Activated CD4-positive, alpha-beta T cell treated with anti-CD3 and anti-CD28 coated beads for 24 hours (primary cell): ENCODE measurements at regions not wholly inside any gene's neighbourhood (a gene's known extent, or its start where the extent isn't known, plus 50 kb on each side); places are given as distances from the start of the nearest gene placed in this dataset.

Experiments
- DNase-seq, 2 donors: peaks; one replicate each; pipeline ENCODE4 v3.0.0-alpha.2; 2020; ENCODE audit warnings: low read depth in 2 of 2

DNA sequence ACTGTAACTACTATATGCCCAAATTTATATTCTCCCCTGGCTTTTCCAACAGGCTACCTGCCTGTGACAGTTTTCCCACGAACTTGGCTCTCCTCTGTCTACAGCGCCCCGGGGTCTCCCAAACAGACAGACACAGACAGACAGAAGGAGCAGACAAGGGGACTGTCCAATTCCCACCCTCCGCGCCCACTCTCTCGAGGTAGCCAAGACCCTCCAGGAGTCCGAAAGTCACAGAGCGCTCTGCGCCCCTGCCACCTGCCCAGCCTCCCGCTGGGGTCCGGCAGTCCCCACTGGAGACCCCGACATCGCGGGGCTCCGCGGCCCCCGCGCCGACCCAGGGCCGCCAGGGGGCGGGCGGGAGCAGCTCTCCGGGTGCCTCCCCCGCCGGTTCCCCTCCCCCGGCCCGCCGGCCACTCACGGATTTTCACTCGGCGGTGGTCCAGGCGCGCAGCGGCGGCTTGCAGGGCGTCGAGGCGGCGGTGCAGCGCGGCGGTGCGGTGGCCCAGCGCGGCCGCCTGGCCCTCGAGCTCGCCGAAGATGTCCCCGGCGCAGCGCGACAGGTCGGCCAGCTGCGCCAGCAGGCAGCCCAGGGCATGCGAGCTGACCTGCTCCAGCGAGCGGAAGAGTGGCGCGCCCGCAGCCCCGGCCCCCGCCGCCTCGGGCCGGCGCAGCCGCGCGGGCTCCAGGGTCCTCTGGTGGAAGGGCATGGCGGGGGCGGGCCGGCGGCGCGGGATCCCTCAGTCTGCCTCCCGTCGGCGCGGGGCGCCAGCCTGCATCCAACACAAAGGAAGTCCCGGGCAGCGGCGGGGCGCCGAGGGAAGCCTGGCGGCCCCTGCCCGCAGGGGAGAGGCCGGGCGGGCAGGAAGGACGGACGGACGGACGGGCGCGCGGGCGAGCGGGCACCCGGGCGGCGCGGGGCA is 81.3 kb upstream of the CCDC28A start:
- DNase-seq, result peak; percentile 19 to 38

DNA sequence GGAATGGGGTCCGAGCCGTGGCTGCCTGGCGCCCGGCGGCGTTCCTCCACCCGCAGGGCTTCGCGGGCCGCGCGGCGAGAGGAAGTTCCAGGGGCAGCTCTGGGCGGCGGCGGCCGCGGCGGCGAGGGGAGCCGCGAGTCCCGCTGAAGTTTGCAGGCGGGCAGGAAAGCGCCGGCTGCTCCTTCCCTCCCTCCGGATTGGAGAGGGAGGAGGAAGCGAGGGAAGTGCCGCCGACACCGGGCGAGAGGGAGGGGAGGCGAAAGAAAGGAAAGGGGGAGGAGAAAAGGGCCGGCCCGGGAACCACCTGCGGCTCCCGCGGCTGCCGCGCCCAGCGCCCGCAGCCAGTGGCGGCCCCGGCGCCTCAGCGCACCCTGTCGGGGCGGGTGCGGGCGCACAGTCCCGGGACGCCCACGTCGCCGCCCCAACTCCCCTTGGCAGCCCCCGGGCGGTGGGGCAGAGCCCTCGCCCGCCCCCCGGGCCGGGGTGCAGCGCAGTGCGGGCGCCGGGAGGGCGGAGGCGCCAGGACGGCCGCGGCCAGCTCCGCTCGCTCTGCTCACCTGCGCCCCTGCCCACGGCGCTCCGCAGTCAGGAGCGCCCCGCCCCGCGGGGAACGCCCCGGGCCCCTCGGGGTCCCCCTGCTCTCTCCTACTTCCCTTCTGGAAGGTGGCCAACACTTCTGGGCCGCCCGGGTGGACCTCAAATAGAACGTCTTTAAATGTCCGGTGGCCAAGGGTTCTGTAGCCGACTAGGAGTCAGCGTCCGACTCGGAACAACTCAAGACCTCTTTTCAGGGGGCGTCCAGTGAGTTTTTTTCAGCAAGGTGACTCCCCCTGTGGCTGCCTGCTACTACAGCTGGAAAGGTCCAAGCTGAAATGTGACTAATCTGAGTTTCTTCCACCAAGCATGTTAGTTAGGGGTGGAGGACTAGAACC is 80.3 kb upstream of the CCDC28A start:
- peak in 1 of 2 donors; percentile 12 for DNase-seq

DNA sequence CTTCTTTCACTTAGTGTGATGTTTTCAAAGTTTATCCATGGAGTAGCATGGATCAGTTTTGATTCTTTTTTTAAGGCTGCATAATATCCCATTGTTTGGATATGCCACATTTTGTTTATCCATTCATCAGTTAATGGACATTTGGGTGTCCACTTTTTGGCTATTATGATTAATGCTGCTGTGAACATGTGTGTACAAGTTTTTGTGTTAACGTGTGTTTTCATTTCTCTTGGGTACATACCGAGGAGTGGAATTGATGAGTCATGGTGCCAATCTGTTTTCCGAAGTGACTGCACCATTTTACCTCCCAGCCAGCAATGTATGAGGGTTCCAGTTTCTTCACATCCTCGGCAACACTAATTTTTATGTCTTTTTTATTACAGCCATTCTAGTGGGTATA is 78.4 kb upstream of the CCDC28A start:
- no peak for DNase-seq

DNA sequence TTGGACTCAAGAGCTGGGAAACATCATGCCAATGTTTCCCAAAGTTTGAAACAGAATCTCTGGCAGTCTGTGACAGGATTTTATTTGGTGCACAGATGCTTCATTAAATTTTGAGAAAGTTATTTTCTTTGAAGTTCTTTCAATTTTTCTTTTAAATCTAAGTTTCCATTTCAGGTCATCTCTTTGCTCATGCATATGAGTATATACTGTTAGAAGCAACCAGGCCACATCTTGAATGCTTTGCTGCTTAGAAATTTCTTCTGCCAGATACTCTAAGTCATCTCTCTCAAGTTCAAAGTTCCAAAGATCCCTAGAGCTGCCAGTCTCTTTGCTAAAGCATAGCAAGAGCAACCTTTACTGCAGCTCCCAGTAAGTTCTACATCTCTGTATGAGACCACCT is 59.1 kb upstream of the CCDC28A start:
- DNase-seq, result no peak

DNA sequence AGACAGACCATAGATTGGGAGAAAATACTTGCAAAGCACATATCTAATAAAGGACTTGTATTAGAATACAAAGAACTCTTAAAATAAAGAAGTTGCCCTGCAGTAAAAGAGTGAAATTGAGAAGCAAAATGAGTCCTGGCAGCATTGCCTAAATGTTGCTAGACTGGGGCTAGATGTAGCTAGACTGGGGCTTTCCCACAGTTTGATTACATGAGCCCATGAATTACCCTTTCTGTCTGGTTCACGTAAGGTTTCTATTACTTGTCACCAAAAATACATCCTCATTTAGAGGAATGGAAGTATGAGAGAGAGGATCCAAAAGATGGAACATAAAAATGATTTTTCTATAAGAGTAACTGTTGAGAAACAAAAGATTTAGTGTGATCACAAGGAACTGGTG is 57.6 kb upstream of the CCDC28A start:
- no peak for DNase-seq

DNA sequence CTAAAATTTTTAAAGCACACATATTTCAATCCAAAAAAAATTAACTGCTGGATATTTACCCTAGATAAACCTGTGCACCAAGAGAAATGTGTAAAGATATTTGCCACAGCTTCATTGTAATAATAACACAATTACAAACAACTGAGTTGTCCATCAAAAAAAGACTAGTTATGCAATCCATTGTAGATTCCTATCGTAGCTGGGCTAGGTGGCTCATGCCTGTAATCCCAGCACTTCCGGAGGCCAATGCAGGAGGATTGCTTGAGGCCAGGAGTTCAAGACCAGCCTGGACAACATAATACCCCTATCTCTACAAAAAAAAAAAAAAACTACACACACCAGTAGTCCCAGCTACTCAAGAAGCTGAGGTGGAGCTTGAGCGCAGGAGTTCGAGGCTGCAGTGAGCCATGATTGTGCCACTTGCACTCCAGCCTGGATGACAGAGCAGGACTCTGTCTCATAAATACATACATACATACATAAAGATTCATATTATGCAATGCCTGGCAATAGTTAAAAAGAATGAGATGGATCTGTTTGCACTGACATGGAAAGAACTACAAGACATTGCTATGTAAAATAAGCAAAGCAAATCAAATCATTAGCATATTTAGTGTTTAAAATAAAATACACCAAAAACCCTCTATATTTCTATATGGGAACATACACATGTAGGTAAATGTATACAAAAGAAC is 56.5 kb upstream of the CCDC28A start:
- DNase-seq, result no peak

DNA sequence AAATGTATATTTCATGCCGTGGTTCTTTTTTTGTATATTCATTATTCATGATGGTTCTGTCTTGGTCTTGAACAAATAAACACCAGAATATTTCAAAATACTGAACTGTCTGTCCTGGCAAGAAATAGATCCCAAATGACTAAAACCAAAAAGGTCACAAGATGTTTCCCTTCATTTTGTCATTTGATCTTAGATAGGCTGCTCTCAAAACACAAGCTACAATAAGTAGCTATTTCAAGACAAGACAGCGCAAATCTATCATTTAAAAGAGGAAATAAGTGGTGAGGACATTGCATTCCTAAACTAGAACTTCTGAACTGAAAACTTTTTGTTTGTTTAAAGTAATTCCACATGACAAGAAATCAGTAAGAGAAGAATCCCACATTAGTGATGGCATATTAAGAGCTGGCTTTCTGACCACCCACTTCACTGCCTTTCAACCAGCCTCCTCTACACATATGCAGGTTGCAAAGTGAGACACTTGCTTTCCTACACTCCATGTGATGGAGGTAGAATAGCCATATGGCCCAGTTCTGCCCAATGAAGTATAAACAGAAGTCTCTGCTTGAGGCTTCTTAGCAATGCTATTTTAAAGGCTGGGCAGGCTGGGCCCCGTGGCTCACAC is 54.4 kb upstream of the CCDC28A start:
- no peak for DNase-seq

DNA sequence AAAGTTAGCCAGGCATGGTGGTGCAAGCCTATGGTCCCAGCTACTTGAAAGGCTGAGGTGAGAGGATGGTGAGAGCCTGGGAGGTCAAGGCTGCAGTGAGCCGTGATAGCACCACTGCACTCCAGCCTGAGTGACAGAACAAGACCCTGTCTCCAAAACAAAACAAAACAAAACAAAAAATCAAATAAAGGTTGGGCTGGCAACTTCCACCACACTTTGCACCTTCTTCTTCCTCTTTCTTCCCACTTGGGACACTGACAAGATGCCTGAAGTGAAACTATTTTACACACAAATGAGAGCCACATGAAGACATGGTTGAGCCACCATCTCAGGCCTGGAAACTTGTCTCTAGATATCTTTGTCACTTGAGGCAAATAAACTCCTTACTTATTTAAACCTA is 53.8 kb upstream of the CCDC28A start:
- DNase-seq, result no peak

DNA sequence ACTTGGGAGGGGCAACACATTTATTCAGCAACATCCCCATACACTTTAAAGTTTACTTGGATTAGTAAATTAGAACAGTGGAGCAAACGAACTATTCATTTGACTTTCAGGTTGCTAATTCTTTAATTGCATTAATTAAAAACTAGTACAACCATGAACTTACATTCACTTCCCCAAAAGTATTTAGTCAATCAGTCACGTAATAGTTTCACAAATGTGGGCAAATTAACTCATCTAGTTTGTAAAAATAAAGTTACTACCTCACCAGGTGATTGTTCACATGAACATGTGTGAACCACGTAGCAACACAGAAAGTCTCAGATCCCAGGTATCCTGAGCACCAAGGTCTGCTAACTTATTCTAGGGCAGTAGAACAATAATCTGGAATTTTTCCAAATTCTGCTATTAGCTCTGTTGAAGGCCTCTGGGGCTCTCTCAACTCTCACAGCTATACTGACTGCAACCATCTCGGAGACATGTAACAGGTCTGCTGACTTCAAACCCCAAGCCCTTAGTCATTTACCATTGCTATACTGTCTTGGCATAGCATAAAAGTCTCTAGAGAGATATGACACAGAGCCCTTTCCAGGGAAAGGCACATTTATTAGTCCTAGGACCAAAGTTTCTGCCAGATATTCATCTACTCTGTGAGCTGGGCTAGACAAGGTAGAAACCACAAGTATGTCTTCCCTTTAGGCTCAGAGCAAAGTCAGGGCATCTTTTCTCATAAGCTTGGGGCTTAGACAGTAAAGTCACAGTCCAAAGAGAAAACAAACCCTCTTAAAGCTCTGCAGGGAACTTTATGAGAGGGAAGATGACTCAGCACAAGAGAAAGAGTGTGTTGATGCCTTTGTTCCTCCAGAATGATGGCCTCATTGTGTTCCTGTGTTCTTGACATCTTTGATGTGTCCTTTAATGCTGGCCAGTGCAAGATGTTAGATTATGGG is 50.9 kb upstream of the CCDC28A start:
- DNase-seq, result no peak
